H9 (cell line): ENCODE measurements at regions not wholly inside any gene's neighbourhood (a gene's known extent, or its start where the extent isn't known, plus 50 kb on each side); places are given as distances from the start of the nearest gene placed in this dataset.

Experiments used
- DNase-seq: peaks from one replicate; pipeline ENCODE4 v3.0.0-alpha.2; 2017
- H2AFZ ChIP-seq: one replicate; pipeline ENCODE4 v1.6.1; 2013; ENCODE audit warnings: mild to moderate bottlenecking, low read length, control low read depth, moderate library complexity
- H2AK5ac ChIP-seq: 2 replicates; pipeline ENCODE4 v1.6.1; 2013; ENCODE audit warnings: low read length, control low read depth, mixed read lengths; ENCODE audit not compliant: insufficient read length
- H2BK120ac ChIP-seq: one replicate; pipeline ENCODE4 v1.6.1; 2013; ENCODE audit warnings: low read depth, mild to moderate bottlenecking, low read length, control low read depth, inconsistent platforms; ENCODE audit not compliant: poor library complexity, severe bottlenecking
- H2BK12ac ChIP-seq: 2 replicates; pipeline ENCODE4 v1.6.1; 2013; ENCODE audit warnings: low read length, control low read depth, mixed read lengths, low read depth; ENCODE audit not compliant: insufficient read length
- H2BK15ac ChIP-seq: 2 replicates; pipeline ENCODE4 v1.6.1; 2013; ENCODE audit warnings: low read depth, low read length, control low read depth
- H2BK20ac ChIP-seq: one replicate; pipeline ENCODE4 v1.6.1; 2013; ENCODE audit warnings: low read depth, mild to moderate bottlenecking, low read length, control low read depth, inconsistent platforms; ENCODE audit not compliant: poor library complexity, severe bottlenecking
- H2BK5ac ChIP-seq: 2 replicates; pipeline ENCODE4 v1.6.1; 2013; ENCODE audit warnings: low read length, control low read depth, mixed read lengths; ENCODE audit not compliant: insufficient read length
- H3K14ac ChIP-seq: 2 replicates; pipeline ENCODE4 v1.6.1; 2013; ENCODE audit warnings: low read length, control low read depth; ENCODE audit not compliant: insufficient read depth
- H3K18ac ChIP-seq: 2 replicates; pipeline ENCODE4 v1.6.1; 2013; ENCODE audit warnings: low read depth, mild to moderate bottlenecking, mixed read lengths, low read length, control low read depth; ENCODE audit not compliant: insufficient read length
- H3K23ac ChIP-seq: 2 replicates; pipeline ENCODE4 v1.6.1; 2013; ENCODE audit warnings: low read length, control low read depth, mixed read lengths, low read depth; ENCODE audit not compliant: insufficient read length
- H3K23me2 ChIP-seq: 2 replicates; pipeline ENCODE4 v1.6.1; 2013; ENCODE audit warnings: low read depth, mild to moderate bottlenecking, mixed read lengths, low read length, control low read depth; ENCODE audit not compliant: insufficient read length, poor library complexity, severe bottlenecking
- H3K27ac ChIP-seq: 2 replicates; pipeline ENCODE4 v1.5.1; 2013; ENCODE audit warnings: low read length, control low read depth, mixed read lengths, low read depth; ENCODE audit not compliant: insufficient read length
- H3K27me3 ChIP-seq: 2 replicates; pipeline ENCODE4 v1.6.1; 2013; ENCODE audit warnings: low read length, control low read depth, inconsistent platforms; ENCODE audit not compliant: insufficient read depth
- H3K4ac ChIP-seq: 2 replicates; pipeline ENCODE4 v1.6.1; 2013; ENCODE audit warnings: low read depth, mild to moderate bottlenecking, control low read depth, inconsistent platforms, low read length, moderate library complexity
- H3K4me1 ChIP-seq: 2 replicates; pipeline ENCODE4 v1.6.1; 2013; ENCODE audit warnings: low read length, control low read depth, inconsistent platforms; ENCODE audit not compliant: insufficient read depth
- H3K4me2 ChIP-seq: 2 replicates; pipeline ENCODE4 v1.6.1; 2013; ENCODE audit warnings: low read length, control low read depth, mixed read lengths; ENCODE audit not compliant: insufficient read length, insufficient read depth
- H3K56ac ChIP-seq: 2 replicates; pipeline ENCODE4 v1.6.1; 2013; ENCODE audit warnings: low read depth, mild to moderate bottlenecking, mixed read lengths, low read length, control low read depth; ENCODE audit not compliant: insufficient read length
- H3K79me1 ChIP-seq: 2 replicates; pipeline ENCODE4 v1.6.1; 2013; ENCODE audit warnings: low read depth, mild to moderate bottlenecking, moderate library complexity, low read length, control low read depth, inconsistent platforms; ENCODE audit not compliant: insufficient read depth, poor library complexity, severe bottlenecking
- H3K79me2 ChIP-seq: 2 replicates; pipeline ENCODE4 v1.6.1; 2013; ENCODE audit warnings: low read length, control low read depth, inconsistent platforms; ENCODE audit not compliant: insufficient read depth
- H3K9ac ChIP-seq: 2 replicates; pipeline ENCODE4 v1.6.1; 2013; ENCODE audit warnings: low read length, control low read depth, mixed read lengths; ENCODE audit not compliant: insufficient read length; ENCODE audit errors: extremely low read depth
- H3K9me3 ChIP-seq: one replicate; pipeline ENCODE4 v1.6.1; 2013; ENCODE audit warnings: low read depth, low read length, inconsistent platforms; ENCODE audit not compliant: control insufficient read depth
- H3T11ph ChIP-seq: one replicate; pipeline ENCODE4 v1.6.1; 2013; ENCODE audit warnings: mild to moderate bottlenecking, low read length, control low read depth, inconsistent platforms
- H4K20me1 ChIP-seq: one replicate; pipeline ENCODE4 v1.6.1; 2013; ENCODE audit not compliant: control insufficient read depth, insufficient read length, insufficient read depth
- H4K5ac ChIP-seq: 2 replicates; pipeline ENCODE4 v1.6.1; 2013; ENCODE audit warnings: low read depth, mild to moderate bottlenecking, mixed read lengths, low read length, control low read depth; ENCODE audit not compliant: insufficient read length
- H4K8ac ChIP-seq: replicated peaks from 2 replicates; pipeline ENCODE4 v1.6.1; 2013; ENCODE audit warnings: low read length, control low read depth, mixed read lengths, low read depth; ENCODE audit not compliant: insufficient read length
- H4K91ac ChIP-seq: 2 replicates; pipeline ENCODE4 v1.6.1; 2013; ENCODE audit warnings: low read depth, mild to moderate bottlenecking, moderate library complexity, mixed read lengths, low read length, control low read depth; ENCODE audit not compliant: insufficient read length
- H3K27ac Mint-ChIP-seq, 3 experiments: 2 replicates in 2 of 3; 3 replicates in 1 of 3; pipeline ENCODE4 v1.8.0; 2020 to 2021; ENCODE audit warnings: mixed read lengths in 3 of 3, mild to moderate bottlenecking in 1 of 3, moderate library complexity in 1 of 3
- H3K27me3 Mint-ChIP-seq: 2 replicates; pipeline ENCODE4 v1.8.0; 2021; ENCODE audit warnings: low read depth, mild to moderate bottlenecking, moderate library complexity, mixed read lengths
- H3K36me3 Mint-ChIP-seq, 3 experiments: 2 replicates in 2 of 3; 3 replicates in 1 of 3; pipeline ENCODE4 v1.8.0; 2020 to 2021; ENCODE audit warnings: low read depth in 3 of 3, mixed read lengths in 3 of 3; ENCODE audit not compliant: insufficient read depth in 1 of 3
- H3K4me1 Mint-ChIP-seq, 2 experiments: 2 replicates each; pipeline ENCODE4 v1.8.0; 2020; ENCODE audit warnings: mixed read lengths in 2 of 2
- H3K4me3 Mint-ChIP-seq, 2 experiments: 2 replicates in 1 of 2; 3 replicates in 1 of 2; pipeline ENCODE4 v1.8.0; 2020 to 2021; ENCODE audit warnings: mild to moderate bottlenecking in 2 of 2, mixed read lengths in 2 of 2, moderate library complexity in 1 of 2
- H3K9me3 Mint-ChIP-seq, 2 experiments: 2 replicates in 1 of 2; 3 replicates in 1 of 2; pipeline ENCODE4 v1.8.0; 2020; ENCODE audit warnings: mild to moderate bottlenecking in 2 of 2, mixed read lengths in 2 of 2, moderate library complexity in 1 of 2
- CTCF ChIP-seq: fragments of 200-600 bp; sonication (generic); conservative IDR thresholded peaks from 3 replicates; pipeline ENCODE4 v1.8.0; 2021; ENCODE audit warnings: antibody characterized with exemption, mild to moderate bottlenecking
- WGBS: extraction: QIAGEN DNeasy Blood & Tissue Kit; methylation state at CpG from one replicate; pipeline ENCODE4 v1.1.7; 2013; ENCODE audit warnings: missing lambda C conversion rate, low lambda C conversion rate, mixed read lengths; ENCODE audit not compliant: insufficient read length; ENCODE audit errors: extremely low coverage; 5-methylcytosine and 5-hydroxymethylcytosine counted together

GRCh38 chr9:113803811-113804589 lies 72.1 kb upstream of the ZNF618 start:
- Histone ChIP-seq H3K27me3 (no peaks in the 10 kb centered on the region), H2BK12ac (no peak overlapping the region), H2BK15ac (no peak overlapping the region), H3K9me3 (no peaks in the 10 kb centered on the region), H4K91ac (no peak overlapping the region), H3K4me1 (no peaks in the 10 kb centered on the region), H4K5ac (no peak overlapping the region), H3K9ac (no peak overlapping the region), H3T11ph (no peak overlapping the region), H2BK20ac (no peak overlapping the region), H2BK5ac (no peak overlapping the region), H2AK5ac (no peak overlapping the region), H2AFZ (no peak overlapping the region), H3K79me1 (no peaks in the 10 kb centered on the region), H2BK120ac (no peak overlapping the region), H3K56ac (no peak overlapping the region), H3K4ac (no peak overlapping the region), H3K18ac (no peak overlapping the region), H4K8ac (no peak overlapping the region), H3K4me2 (no peak overlapping the region), H3K14ac (no peak overlapping the region), H4K20me1 (peaks cover 2% of the 10 kb centered on the region), H3K23me2 (no peaks in the 10 kb centered on the region), H3K79me2 (no peaks in the 10 kb centered on the region), H3K23ac (no peak overlapping the region), H3K27ac (no peak overlapping the region)
- Mint-ChIP-seq H3K4me1 (peaks cover 4 to 7% of the 10 kb centered on the region in 2 experiments), H3K9me3 (no peaks in the 10 kb centered on the region), H3K27ac (no peak overlapping the region), H3K4me3 (no peak overlapping the region), H3K27me3 (no peaks in the 10 kb centered on the region; the same call in 1 of the 2 replicates), H3K36me3 (no peaks in the 10 kb centered on the region)
- no CpG with 5 or more reads among the region's 8 CpGs for WGBS
- DNase-seq: no peak
- TF ChIP-seq CTCF: no peak
